ENCODE measurements at regions not wholly inside any gene's neighbourhood (a gene's known extent, or its start where the extent isn't known, plus 50 kb on each side); places are given as distances from the start of the nearest gene placed in this dataset.
"Not testable (repeated sequence)": the region's sequence is repeated elsewhere in the genome, so short reads cannot be mapped to it uniquely, and the experiment has no call there.

GRCh38 chrX:28126886-28127285 lies 145.6 kb upstream of the DCAF8L1 start:
- Mint-ChIP-seq H3K4me3 (no peak overlapping the region), H3K27ac (peak overlapping the region in 2 of 3 experiments; percentile 1 to 37), H3K9me3 (no peaks in the 10 kb centered on the region), H3K36me3 (ENCODE audit: low read depth) (no peaks in the 10 kb centered on the region), H3K4me1 (no peaks in the 10 kb centered on the region), H3K27me3 (ENCODE audit: low read depth) (no peaks in the 10 kb centered on the region)
- TF ChIP-seq, protein P1, sequence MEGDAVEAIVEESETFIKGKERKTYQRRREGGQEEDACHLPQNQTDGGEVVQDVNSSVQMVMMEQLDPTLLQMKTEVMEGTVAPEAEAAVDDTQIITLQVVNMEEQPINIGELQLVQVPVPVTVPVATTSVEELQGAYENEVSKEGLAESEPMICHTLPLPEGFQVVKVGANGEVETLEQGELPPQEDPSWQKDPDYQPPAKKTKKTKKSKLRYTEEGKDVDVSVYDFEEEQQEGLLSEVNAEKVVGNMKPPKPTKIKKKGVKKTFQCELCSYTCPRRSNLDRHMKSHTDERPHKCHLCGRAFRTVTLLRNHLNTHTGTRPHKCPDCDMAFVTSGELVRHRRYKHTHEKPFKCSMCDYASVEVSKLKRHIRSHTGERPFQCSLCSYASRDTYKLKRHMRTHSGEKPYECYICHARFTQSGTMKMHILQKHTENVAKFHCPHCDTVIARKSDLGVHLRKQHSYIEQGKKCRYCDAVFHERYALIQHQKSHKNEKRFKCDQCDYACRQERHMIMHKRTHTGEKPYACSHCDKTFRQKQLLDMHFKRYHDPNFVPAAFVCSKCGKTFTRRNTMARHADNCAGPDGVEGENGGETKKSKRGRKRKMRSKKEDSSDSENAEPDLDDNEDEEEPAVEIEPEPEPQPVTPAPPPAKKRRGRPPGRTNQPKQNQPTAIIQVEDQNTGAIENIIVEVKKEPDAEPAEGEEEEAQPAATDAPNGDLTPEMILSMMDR (IDR thresholded peaks at IDR 0.05; ENCODE audit: unreplicated experiment in 3 of 3), result no peak

GRCh38 chrX:28124416-28124815 lies 143.2 kb upstream of the DCAF8L1 start:
- Mint-ChIP-seq H3K9me3 (no peaks in the 10 kb centered on the region), H3K36me3 (ENCODE audit: low read depth) (no peaks in the 10 kb centered on the region), H3K27me3 (ENCODE audit: low read depth) (no peaks in the 10 kb centered on the region), H3K4me1 (no peaks in the 10 kb centered on the region), H3K27ac (peak overlapping the region; percentile 13 to 57 (median 48)), H3K4me3 (no peak overlapping the region)
- TF ChIP-seq, protein P1 (IDR thresholded peaks at IDR 0.05; ENCODE audit: unreplicated experiment in 3 of 3), result no peak

DNA sequence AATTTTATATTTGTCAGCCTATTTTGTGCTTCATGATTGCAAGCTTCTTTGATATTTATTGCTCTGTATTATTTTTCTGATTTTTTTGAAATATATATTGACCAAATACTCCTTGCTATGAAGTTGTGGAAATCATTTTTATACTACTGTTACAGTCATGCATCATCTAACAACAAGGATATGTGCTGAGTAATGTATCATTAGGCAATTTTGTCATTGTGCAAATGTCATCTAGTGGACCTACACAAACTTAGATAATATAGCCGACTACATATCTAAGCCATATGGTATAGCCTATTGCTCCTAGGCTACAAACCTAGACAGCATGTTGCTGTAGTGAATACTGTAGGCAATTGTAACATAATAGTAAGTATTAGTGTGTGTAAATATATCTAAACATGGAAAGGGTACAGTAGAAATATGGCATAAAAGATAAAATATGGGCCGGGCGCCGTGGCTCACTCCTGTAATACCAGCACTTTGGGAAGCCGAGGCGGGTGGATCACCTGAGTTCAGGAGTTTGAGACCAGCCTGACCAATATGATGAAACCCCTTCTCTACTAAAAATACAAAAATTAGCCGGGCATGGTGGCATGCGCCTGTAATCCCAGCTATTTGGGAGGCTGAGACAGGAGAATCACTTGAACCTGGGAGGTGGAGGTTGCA lies 139.5 kb upstream of the DCAF8L1 start:
- H3K4me1 Mint-ChIP-seq; H3K27me3 Mint-ChIP-seq (ENCODE audit: low read depth); H3K4me3 Mint-ChIP-seq; H3K9me3 Mint-ChIP-seq; H3K27ac Mint-ChIP-seq; H3K36me3 Mint-ChIP-seq (ENCODE audit: low read depth): not testable (repeated sequence)

- Mint-ChIP-seq H3K9me3 (no peaks in the 10 kb centered on the region), H3K36me3 (ENCODE audit: low read depth) (no peaks in the 10 kb centered on the region), H3K4me3 (no peak overlapping the region), H3K4me1 (no peaks in the 10 kb centered on the region), H3K27ac (no peak overlapping the region), H3K27me3 (ENCODE audit: low read depth) (no peaks in the 10 kb centered on the region)
- TF ChIP-seq, protein P1 (IDR thresholded peaks at IDR 0.05; ENCODE audit: unreplicated experiment in 3 of 3), result no peak
Measured at GRCh38 chrX:28120072-28120471, 138.8 kb upstream of the DCAF8L1 start.

DNA sequence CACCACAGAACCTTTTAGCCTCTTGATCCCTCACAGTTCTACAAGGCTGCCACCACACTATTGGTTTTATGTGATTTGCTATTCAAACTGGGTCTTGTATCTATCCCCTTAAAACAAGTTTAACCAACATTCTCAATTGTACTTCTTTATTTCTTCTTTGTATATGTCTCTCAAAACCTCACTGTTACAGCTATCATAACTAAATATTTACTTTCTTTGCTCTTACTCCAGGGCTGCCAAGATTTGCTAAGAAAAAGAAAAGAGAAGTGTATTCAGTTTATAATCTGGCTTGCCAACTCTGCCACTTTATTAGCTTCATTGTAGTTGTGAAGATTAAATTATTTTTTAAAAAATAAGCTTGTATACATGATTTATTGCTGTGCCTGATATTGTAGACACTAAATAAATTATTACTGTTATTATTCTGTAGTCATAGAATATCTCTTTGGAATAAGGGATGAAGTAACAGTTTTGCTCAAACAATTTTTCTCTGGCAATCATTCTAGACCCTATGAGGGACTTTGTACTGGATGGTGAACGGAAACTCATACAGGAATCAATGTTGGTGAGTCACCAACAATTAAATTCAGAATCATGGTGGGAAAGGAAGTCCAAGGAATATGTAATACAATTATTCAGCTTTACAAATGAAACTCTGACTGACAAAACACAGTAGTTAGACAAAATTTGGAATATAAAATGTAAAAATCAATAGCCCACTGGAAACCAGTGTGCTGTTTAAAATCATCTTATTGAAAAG lies 127.1 kb upstream of the DCAF8L1 start:
- Mint-ChIP-seq H3K4me1 (no peaks in the 10 kb centered on the region), H3K27ac (no peak overlapping the region), H3K36me3 (ENCODE audit: low read depth) (no peaks in the 10 kb centered on the region), H3K27me3 (ENCODE audit: low read depth) (no peaks in the 10 kb centered on the region), H3K9me3 (no peaks in the 10 kb centered on the region), H3K4me3 (no peak overlapping the region)
- TF ChIP-seq, protein P1 (IDR thresholded peaks at IDR 0.05; ENCODE audit: unreplicated experiment in 3 of 3), result no peak

DNA sequence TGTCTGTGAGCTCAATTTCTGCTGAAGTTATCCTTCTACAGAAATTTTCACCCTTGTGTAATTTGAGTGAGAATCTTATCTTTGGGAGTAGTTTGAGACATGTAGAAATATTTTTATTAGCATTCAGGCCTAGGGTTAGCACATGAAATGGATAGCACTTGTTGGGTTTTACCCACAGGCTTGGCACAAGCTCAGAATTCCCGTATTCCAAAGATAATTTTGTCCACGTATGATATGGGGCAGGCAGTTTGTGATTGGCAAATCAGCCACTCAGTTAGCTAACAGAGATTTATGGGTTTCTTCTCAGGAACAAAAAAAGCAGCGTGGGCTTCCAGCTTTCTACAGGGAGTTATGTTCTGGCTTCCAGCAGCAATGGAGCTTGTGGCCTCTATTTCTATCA lies 117.9 kb upstream of the DCAF8L1 start:
- Mint-ChIP-seq H3K27ac (no peak overlapping the region), H3K27me3 (ENCODE audit: low read depth) (no peaks in the 10 kb centered on the region), H3K36me3 (ENCODE audit: low read depth) (no peaks in the 10 kb centered on the region)

More for the DNA sequence above, 117.9 kb upstream of the DCAF8L1 start:
- no peak overlapping the region for H3K4me3 Mint-ChIP-seq
- no peaks in the 10 kb centered on the region for H3K9me3 Mint-ChIP-seq
- TF ChIP-seq, protein P1 (IDR thresholded peaks at IDR 0.05; ENCODE audit: unreplicated experiment in 3 of 3), result no peak
- H3K4me1 Mint-ChIP-seq, result no peaks in the 10 kb centered on the region

Measured in nephron (organoid).